GM19035 (cell line): ENCODE measurements at regions not wholly inside any gene's neighbourhood (a gene's known extent, or its start where the extent isn't known, plus 50 kb on each side); places are given as distances from the start of the nearest gene placed in this dataset.
"Not testable (repeated sequence)": the region's sequence is repeated elsewhere in the genome, so short reads cannot be mapped to it uniquely, and the experiment has no call there.

Experiments
- ATAC-seq: cut with Tn5 transposase; IDR thresholded peaks from one replicate; pipeline ENCODE4 v1.9.1; 2021; ENCODE audit not compliant: unreplicated experiment

- not testable (repeated sequence) for ATAC-seq
Measured at GRCh38 chr20:53777402-53777801, 183.8 kb upstream of the ZNF217 start.

- no peak for ATAC-seq
Measured at GRCh38 chr20:53776858-53777257, 183.2 kb upstream of the ZNF217 start.

DNA sequence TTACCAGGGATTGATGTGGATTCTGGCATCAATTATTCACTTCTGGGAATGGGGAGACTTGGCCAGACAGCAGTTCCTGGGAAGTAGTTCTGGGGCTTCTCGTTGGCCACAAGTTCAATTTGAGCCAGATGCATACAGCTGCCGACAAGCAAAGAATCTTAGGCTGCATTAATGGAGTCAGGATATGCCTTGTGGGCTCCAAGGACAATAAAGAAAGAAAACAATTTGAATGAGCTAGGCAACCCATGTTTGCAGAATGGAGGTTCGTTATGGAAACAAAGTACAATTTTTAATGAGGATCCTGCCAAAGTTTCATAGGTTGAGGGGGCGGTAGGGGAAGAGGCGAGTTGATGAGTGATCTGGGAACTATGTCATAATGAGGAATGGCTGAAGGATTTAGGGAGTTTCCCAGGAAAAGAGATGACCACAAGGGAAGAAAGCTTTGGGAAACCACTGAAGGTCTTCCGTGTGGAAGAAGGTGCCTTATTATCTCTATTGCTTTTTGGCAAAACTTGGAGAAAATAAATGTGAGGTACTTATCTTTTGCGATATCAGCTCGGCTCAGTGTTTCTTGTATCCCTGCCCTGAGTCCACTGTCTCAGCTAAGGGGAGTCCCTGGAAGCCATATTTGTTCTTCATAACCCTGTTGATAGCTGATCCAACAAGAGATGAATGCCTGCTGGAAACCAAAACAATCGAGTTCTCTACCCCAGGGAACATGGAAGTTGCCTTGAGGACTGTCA lies 181.0 kb upstream of the ZNF217 start:
- no peak for ATAC-seq

DNA sequence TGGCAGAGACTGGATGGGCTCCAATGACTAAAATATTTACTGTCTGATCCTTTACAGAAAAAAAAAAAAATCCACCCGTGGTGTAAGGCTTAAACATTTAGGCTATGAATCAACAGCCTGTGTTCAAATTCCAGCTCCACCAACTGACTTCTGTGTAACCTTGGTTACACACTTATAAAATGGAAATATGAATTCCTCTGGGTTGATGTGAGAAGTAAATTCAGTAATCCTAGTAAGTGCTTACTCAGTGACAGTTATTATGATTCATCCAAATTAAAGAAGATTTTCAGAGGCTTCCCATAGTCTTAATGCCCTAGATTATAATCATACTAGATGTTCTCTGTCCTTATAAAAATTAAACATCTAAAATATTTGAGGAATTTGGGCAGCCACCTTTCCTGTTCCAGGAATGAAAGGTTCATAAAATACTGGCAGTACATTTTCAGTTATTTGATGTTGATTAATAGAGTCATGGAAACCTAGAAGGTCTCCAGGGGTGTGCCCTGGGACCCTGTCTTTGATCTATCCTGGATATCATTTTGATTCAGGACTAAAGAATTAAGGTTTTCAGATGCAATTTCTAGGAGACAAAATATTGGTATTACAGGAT lies 180.3 kb upstream of the ZNF217 start:
- ATAC-seq, result no peak

GRCh38 chr20:53773066-53773791 lies 179.6 kb upstream of the ZNF217 start:
- not testable (repeated sequence) for ATAC-seq

GRCh38 chr20:53769041-53769440 lies 175.4 kb upstream of the ZNF217 start:
- ATAC-seq, result no peak

- no peak for ATAC-seq
Measured at GRCh38 chr20:53768329-53768728, 174.7 kb upstream of the ZNF217 start.

- ATAC-seq, result no peak
Measured at GRCh38 chr20:53767206-53767930, 173.7 kb upstream of the ZNF217 start.

DNA sequence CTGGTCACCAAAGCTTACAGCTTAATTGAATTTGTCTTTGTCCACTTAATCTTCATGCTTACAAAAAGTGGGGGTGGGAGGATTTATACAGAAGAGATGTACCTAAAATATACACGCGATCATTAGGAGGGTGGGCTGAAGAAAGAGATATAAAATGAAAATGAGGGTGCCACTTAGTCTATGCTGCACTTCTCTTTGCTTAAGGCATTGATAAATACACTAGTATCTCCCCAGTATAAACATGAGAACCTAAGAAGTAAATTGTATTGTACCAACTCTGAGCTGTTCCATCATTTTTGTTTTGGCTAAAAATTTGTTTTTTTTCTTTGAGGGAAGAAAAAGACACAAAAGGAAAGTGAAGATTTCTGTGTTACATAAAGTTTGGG lies 170.8 kb upstream of the ZNF217 start:
- ATAC-seq, result no peak

- ATAC-seq, result no peak
Measured at GRCh38 chr20:53763707-53764414, 170.2 kb upstream of the ZNF217 start.

DNA sequence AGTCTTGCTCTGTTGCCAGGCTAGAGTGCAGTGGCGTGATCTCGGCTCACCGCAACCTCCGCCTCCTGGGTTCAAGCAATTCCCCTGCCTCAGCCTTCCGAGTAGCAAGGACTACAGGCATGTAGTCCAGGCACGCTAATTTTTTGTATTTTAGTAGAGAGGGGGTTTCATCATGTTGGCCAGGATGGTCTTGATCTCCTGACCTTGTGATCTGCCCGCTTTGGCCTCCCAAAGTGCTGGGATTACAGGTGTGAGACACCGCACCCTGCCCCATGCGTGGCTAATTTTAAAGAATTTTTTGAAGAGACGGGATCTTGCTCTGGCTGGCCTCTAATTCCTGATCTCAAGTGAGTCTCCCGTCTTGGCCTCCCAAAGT lies 168.8 kb upstream of the ZNF217 start:
- ATAC-seq, result not testable (repeated sequence)

- no peak for ATAC-seq
Measured at GRCh38 chr20:53760025-53760441, 166.4 kb upstream of the ZNF217 start.

GRCh38 chr20:53757472-53757913 lies 163.9 kb upstream of the ZNF217 start:
- ATAC-seq, result no peak

DNA sequence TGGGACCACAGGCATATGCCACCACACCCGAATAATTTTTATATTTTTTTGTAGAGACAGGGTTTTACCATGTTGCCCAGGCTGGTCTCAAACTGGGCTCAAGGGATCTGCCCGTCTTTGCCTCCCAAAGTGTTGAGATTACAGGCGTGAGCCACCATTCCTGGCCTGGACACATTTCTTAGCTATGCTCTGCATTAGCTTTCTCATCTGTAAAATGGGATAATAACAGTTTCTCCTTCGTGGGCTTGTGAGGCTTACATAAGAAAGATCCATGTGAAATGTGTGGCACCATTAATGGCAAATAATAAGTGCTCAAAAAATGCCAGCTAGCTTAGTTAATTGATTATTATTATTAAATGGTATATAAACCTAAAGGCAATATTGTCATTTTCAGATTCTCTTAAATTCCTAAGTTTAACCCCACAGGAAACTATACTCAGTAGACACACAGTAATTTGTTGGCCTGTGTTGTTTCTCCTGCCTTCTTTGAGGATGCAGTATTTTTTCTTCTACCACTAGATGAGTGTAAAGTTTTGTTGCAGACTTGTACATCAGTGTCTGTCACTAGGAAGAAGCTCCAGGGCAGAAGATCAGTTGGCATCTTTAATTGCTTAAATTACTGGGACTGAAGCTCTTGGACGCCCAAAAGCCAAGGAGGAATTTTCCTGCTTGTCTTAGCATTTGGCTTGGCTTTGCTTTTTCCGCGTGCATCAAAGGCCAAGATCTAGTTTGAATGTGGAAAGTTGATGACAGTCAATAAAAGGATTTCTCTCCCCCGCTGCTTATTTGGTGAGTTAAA lies 162.3 kb upstream of the ZNF217 start:
- no peak for ATAC-seq

- no peak for ATAC-seq
Measured at GRCh38 chr20:53753880-53754459, 160.3 kb upstream of the ZNF217 start.

DNA sequence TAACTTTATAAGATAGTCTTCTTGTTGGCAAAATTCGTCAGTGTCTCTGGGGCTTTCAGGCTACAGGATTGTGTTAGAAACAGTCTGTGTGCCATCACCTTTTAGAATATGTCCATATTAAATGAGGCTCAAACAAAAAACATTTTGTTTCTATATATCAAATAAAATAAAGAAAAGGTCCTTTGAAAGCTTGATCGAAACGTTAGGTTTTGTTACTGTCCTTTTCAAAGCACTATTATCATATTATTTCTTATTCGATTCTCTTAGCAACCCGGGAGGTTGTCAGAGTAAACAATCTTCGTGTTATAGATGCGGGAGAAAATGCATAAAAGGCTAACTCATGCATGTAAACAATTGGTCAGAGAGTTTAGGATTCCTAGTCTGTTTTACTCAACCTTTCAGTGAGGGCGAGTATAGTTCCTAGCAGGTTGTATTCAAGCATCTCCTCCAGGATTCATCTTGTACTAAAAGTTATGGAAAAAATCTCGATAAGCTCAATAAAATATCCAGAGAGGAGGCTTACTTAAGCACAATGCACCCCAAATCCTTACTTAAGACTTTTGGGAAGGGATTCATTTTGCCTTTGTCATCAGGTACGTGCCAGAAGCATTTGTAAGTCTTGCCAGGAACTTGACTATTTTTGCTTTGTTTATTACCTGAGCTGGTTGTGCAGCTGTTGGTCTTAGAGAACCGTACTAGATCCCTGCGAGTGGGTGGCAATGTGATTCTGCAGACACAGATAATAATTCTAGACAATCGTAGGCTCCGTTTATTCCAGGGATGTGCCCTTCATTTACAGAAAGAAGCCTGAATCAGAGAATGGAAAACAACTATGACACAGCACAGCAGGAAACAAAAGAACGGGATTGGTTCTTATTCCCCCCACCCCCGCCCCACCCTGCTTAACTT lies 159.6 kb upstream of the ZNF217 start:
- ATAC-seq, result no peak

DNA sequence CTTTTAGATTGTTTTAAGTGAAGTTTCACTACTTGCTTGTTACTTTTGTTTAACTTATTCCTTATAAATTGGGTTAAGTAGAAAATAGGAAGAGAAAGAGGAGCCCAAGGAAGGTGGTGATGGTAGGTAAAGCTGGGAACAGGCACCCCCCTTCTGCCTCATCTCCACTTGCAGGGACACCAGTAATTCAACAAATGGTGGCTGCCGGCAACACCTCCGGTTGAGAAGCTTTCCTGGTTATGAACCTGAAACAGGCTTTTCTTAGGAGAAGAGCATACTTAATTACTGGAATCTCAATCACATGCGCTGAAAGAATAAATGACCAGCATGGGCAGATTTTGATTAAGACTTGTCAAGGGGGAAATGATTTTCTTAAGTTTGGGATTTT lies 158.9 kb upstream of the ZNF217 start:
- ATAC-seq, result no peak

- no peak for ATAC-seq
Measured at GRCh38 chr20:53751620-53752318, 158.1 kb upstream of the ZNF217 start.
